Mucosa of descending colon (tissue), 3 donors: ENCODE measurements at regions not wholly inside any gene's neighbourhood (a gene's known extent, or its start where the extent isn't known, plus 50 kb on each side); places are given as distances from the start of the nearest gene placed in this dataset.
"Not testable (repeated sequence)": the region's sequence is repeated elsewhere in the genome, so short reads cannot be mapped to it uniquely, and the experiment has no call there.

Source experiments
- ATAC-seq: fragments of 200-7000 bp; cut with Tn5 transposase; one replicate; pipeline ENCODE4 v1.9.1; 2020; ENCODE audit warnings: mild to moderate bottlenecking, moderate library complexity
- DNase-seq, 3 donors: peaks; one replicate each; pipeline ENCODE4 v3.0.0-alpha.2; 2020
- H3K36me3 ChIP-seq: fragments of 200-600 bp; one replicate; pipeline ENCODE4 v1.8.0; 2021; ENCODE audit warnings: low read depth, mild to moderate bottlenecking
- H3K4me1 ChIP-seq: fragments of 200-600 bp; one replicate; pipeline ENCODE4 v1.8.0; 2021; ENCODE audit warnings: low read depth, mild to moderate bottlenecking
- H3K4me3 ChIP-seq: fragments of 200-600 bp; one replicate; pipeline ENCODE4 v1.8.0; 2021; ENCODE audit warnings: mild to moderate bottlenecking
- H3K9me3 ChIP-seq: fragments of 200-600 bp; one replicate; pipeline ENCODE4 v1.8.0; 2021; ENCODE audit warnings: mild to moderate bottlenecking
- intact Hi-C, 2 donors: fragments of 100-400 bp; cut with DNase I in 1 of 2; cut with micrococcal nuclease in 1 of 2; formaldehyde crosslinking; loops; one replicate each; pipeline versions ENCODE4 v1.11.0 to v1.11.1; 2022; cut with DNase I, micrococcal nuclease
- TF ChIP-seq, protein P1 (sequence below): fragments of 200-600 bp; IDR thresholded peaks from one replicate; pipeline ENCODE4 v1.8.0; 2022; ENCODE audit warnings: antibody characterized with exemption, mild to moderate bottlenecking
- donor health status: DM: no; HTN: no; CAD: no; lungs with moderate emphysema.
- donor health status: DM: no; HTN: no; CAD: no.
- donor health status: DM: no; HTN: yes; CAD: no.

DNA sequence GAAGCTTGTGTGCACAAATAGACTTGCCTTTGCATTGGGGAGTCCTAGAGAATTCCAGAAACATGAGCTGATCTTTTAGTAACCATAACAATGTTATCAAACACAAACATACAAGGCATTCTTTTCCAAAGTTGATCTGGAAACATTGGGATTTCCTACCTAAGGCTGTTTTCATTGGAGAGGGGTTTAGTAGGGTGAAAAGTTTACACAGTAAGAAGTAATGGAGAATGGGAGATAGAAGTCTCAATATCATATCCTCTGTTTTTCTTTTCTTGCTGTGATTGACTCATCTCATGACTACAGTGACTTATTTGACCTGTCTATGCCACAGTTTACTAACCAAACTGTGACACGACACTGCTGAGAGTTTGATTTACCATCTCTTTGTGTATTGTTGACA lies 65.6 kb upstream of the PLA2G4A start:
- no peaks in the 10 kb centered on the region for H3K4me1 ChIP-seq
- H3K9me3 ChIP-seq = no peaks in the 10 kb centered on the region
- DNase-seq = no peak
- no peak overlapping the region for H3K4me3 ChIP-seq
- ATAC-seq = no peak
- H3K36me3 ChIP-seq = no peaks in the 10 kb centered on the region
- intact Hi-C loops = no loop called here
- TF ChIP-seq, protein P1, sequence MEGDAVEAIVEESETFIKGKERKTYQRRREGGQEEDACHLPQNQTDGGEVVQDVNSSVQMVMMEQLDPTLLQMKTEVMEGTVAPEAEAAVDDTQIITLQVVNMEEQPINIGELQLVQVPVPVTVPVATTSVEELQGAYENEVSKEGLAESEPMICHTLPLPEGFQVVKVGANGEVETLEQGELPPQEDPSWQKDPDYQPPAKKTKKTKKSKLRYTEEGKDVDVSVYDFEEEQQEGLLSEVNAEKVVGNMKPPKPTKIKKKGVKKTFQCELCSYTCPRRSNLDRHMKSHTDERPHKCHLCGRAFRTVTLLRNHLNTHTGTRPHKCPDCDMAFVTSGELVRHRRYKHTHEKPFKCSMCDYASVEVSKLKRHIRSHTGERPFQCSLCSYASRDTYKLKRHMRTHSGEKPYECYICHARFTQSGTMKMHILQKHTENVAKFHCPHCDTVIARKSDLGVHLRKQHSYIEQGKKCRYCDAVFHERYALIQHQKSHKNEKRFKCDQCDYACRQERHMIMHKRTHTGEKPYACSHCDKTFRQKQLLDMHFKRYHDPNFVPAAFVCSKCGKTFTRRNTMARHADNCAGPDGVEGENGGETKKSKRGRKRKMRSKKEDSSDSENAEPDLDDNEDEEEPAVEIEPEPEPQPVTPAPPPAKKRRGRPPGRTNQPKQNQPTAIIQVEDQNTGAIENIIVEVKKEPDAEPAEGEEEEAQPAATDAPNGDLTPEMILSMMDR = no peak

- no peak for ATAC-seq
- Histone ChIP-seq H3K36me3 (no peaks in the 10 kb centered on the region), H3K9me3 (no peaks in the 10 kb centered on the region), H3K4me1 (no peaks in the 10 kb centered on the region), H3K4me3 (no peak overlapping the region)
- no peak for DNase-seq
- TF ChIP-seq, protein P1 = no peak
- intact Hi-C loops = no loop called here
Measured at GRCh38 chr1:186762653-186763052, 66.1 kb upstream of the PLA2G4A start.

DNA sequence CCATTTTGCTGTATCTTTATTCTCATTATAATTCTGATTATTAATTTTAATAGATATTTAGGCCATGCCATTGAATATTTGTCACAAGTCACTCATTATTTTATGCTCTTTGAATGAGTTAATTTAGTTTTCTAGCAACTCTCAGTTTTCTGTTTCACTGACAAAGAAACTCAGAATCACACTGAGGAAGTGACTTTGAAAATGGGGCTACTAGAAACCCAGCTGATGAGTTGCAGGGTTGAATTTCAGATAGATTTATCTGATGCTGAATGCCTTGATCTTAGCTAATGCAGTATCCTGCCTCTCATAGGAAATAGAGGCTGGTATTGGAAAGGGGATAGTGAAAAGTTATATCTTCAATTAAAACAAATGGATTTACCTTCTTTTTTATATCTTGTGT lies 67.4 kb upstream of the PLA2G4A start:
- intact Hi-C loops = no loop called here
- Histone ChIP-seq H3K9me3 (no peaks in the 10 kb centered on the region), H3K36me3 (no peaks in the 10 kb centered on the region), H3K4me1 (no peaks in the 10 kb centered on the region), H3K4me3 (no peak overlapping the region)
- TF ChIP-seq, protein P1 = no peak
- DNase-seq (no peak), ATAC-seq (no peak)

DNA sequence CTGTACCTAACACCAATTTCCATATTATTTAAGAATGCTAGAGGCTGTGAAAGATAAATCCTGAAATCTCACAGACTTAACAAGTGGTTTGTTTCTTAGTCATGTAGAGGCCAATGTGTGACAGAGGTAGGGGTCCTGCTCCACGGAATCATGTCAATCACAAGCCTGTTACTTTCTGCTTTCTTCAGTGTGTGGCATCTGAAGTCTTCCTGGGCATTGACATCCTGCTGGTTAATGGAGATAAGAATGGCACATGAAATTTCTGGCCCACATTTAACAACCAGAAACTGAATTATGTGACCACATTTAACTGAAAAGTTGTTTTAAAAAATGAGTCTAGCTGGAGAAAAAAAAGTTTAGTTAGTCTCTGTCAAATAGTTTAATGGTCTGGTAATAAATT lies 68.3 kb upstream of the PLA2G4A start:
- Histone ChIP-seq H3K36me3 (no peaks in the 10 kb centered on the region), H3K4me3 (no peak overlapping the region), H3K9me3 (no peaks in the 10 kb centered on the region), H3K4me1 (no peaks in the 10 kb centered on the region)
- no peak for DNase-seq
- no peak for ATAC-seq
- TF ChIP-seq, protein P1 = no peak
- intact Hi-C loops = no loop called here

- H3K36me3 ChIP-seq, DNase-seq, H3K4me1 ChIP-seq, H3K4me3 ChIP-seq, H3K9me3 ChIP-seq, intact Hi-C loops, ATAC-seq: not testable (repeated sequence)
Measured at GRCh38 chr1:186758896-186759606, 69.7 kb upstream of the PLA2G4A start.

GRCh38 chr1:186757851-186758250 lies 70.9 kb upstream of the PLA2G4A start:
- H3K36me3 ChIP-seq = no peaks in the 10 kb centered on the region
- no peak overlapping the region for H3K4me3 ChIP-seq
- no peaks in the 10 kb centered on the region for H3K9me3 ChIP-seq
- ATAC-seq (no peak), DNase-seq (no peak)
- no peaks in the 10 kb centered on the region for H3K4me1 ChIP-seq
- intact Hi-C loops = no loop called here
- TF ChIP-seq, protein P1 = no peak
